ENCODE measurements at regions not wholly inside any gene's neighbourhood (a gene's known extent, or its start where the extent isn't known, plus 50 kb on each side); places are given as distances from the start of the nearest gene placed in this dataset.
A peak's percentile ranks its signal among the peaks of the same experiment; 100 is the strongest.
"Not testable (repeated sequence)": the region's sequence is repeated elsewhere in the genome, so short reads cannot be mapped to it uniquely, and the experiment has no call there.

DNA sequence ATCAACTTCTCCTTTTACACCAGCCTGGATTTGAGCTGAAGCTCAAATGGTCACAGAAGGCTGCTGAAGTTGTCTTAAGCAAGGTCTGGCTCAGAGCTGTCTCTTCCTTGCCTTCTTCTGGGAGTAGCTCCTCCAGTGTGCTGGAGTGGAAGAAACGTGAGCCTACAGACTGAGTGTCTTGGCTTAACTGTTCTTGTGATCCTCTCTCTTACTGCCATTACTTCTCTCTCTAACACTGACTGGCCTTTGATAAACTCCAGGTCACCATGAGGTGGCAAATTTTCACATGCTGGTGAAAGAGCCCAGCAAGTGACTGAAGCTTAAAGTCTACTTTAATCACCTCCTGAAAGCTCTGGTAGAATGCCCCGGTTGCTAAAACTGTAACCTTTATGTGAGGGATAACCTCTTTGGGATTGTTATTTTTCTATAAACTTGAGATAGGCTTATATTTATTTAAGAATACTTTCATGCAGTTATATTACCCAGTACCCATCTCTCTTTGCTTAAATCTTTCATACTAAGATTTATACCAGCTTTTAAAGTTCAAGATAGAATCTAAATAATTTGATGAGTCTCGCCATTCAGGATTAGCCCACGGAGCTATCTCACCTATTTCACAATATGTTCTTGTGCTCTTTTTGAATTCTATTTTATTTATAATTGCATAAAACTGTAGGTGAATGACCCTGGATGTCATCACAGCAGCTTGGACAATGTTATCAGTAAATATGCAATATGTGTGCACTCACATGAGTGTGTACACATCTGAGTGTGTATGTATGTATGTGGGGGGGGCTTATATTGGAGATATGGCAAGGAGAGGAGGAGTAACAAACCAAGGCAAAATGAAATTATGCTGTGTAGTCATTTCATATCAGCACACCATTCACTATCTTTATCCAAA, 924.0 kb downstream of the LTN1 start:
- ATAC-seq (ENCODE audit: low FRiP score) (no peak), DNase-seq (no peak)
- no peaks in the 10 kb centered on the region for H3K27me3 ChIP-seq (ENCODE audit: control insufficient read depth in 1 of 2, insufficient read depth in 2 of 2, low read length in 1 of 2)
- H3K27ac ChIP-seq (ENCODE audit: low read depth in 1 of 2, low read length in 2 of 2): no peak overlapping the region
- no peaks in the 10 kb centered on the region for H3K9me3 ChIP-seq (ENCODE audit: control insufficient read depth, low read length)
- WGBS, 2 donors: 49 to 62% methylated on average over 4 of the region's 4 CpGs
- no peaks in the 10 kb centered on the region for H3K4me1 ChIP-seq (ENCODE audit: control insufficient read depth in 1 of 2, insufficient read depth in 2 of 2, low read length in 2 of 2)
- no peak overlapping the region for H3K4me3 ChIP-seq (ENCODE audit: low read length in 2 of 2)
- intact Hi-C loops (cut with DNase I): loop anchor here in 1 of 2 donors (10.0 kb wide), 1 partner anchor 676 kb away; no protein-coding TSS in a partner anchor
- no peaks in the 10 kb centered on the region for H3K36me3 ChIP-seq (ENCODE audit: control insufficient read depth in 1 of 2, insufficient read depth in 2 of 2, low read length in 1 of 2)

- 33 to 38% methylated on average over 7 of the region's 7 CpGs for WGBS, 2 donors
- DNase-seq: no peak
Observed at GRCh38 chr21:28066596-28067387, 925.9 kb downstream of the LTN1 start.

DNA sequence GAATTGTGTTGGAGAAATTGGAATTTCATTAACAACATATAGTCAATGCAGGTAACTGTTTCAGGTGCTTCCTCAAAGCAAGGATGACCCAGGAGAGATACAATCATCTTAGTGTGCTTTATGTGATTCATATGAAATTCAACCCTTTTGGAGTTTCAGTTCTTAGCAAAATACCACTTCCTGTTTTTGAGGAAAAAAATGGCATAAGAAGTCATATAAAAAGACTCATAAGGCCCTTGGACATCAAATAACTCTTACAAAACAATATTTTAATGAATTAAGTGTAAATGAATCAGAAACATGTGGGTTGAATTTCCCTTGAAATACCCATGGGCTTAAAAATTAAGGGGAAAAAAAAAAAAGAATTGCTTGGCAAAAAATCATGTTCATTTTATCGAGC, 926.6 kb downstream of the LTN1 start:
- WGBS, 2 donors: 12 to 35% methylated on average over 1 of the region's 1 CpG
- ATAC-seq (ENCODE audit: low FRiP score) (no peak), DNase-seq (no peak)
- H3K27ac ChIP-seq (ENCODE audit: low read depth in 1 of 2, low read length in 2 of 2): no peak overlapping the region
- H3K4me1 ChIP-seq (ENCODE audit: control insufficient read depth in 1 of 2, insufficient read depth in 2 of 2, low read length in 2 of 2): no peaks in the 10 kb centered on the region
- intact Hi-C loops (cut with DNase I): loop anchor here in 1 of 2 donors (10.0 kb wide), 1 partner anchor 679 kb away; no protein-coding TSS in a partner anchor
- H3K9me3 ChIP-seq (ENCODE audit: control insufficient read depth, low read length): no peaks in the 10 kb centered on the region
- H3K27me3 ChIP-seq (ENCODE audit: control insufficient read depth in 1 of 2, insufficient read depth in 2 of 2, low read length in 1 of 2): no peaks in the 10 kb centered on the region
- H3K36me3 ChIP-seq (ENCODE audit: control insufficient read depth in 1 of 2, insufficient read depth in 2 of 2, low read length in 1 of 2): no peaks in the 10 kb centered on the region
- no peak overlapping the region for H3K4me3 ChIP-seq (ENCODE audit: low read length in 2 of 2)

More at GRCh38 chr21:28066596-28067387, 925.9 kb downstream of the LTN1 start:
- Histone ChIP-seq H3K4me3 (ENCODE audit: low read length in 2 of 2) (no peak overlapping the region), H3K36me3 (ENCODE audit: control insufficient read depth in 1 of 2, insufficient read depth in 2 of 2, low read length in 1 of 2) (no peaks in the 10 kb centered on the region), H3K9me3 (ENCODE audit: control insufficient read depth, low read length) (no peaks in the 10 kb centered on the region), H3K27ac (ENCODE audit: low read depth in 1 of 2, low read length in 2 of 2) (no peak overlapping the region), H3K27me3 (ENCODE audit: control insufficient read depth in 1 of 2, insufficient read depth in 2 of 2, low read length in 1 of 2) (no peaks in the 10 kb centered on the region), H3K4me1 (ENCODE audit: control insufficient read depth in 1 of 2, insufficient read depth in 2 of 2, low read length in 2 of 2) (no peaks in the 10 kb centered on the region)
- ATAC-seq (ENCODE audit: low FRiP score): no peak
- intact Hi-C loops (cut with DNase I): loop anchor here in 1 of 2 donors (10.0 kb wide), 1 partner anchor 678 kb away; no protein-coding TSS in a partner anchor

DNA sequence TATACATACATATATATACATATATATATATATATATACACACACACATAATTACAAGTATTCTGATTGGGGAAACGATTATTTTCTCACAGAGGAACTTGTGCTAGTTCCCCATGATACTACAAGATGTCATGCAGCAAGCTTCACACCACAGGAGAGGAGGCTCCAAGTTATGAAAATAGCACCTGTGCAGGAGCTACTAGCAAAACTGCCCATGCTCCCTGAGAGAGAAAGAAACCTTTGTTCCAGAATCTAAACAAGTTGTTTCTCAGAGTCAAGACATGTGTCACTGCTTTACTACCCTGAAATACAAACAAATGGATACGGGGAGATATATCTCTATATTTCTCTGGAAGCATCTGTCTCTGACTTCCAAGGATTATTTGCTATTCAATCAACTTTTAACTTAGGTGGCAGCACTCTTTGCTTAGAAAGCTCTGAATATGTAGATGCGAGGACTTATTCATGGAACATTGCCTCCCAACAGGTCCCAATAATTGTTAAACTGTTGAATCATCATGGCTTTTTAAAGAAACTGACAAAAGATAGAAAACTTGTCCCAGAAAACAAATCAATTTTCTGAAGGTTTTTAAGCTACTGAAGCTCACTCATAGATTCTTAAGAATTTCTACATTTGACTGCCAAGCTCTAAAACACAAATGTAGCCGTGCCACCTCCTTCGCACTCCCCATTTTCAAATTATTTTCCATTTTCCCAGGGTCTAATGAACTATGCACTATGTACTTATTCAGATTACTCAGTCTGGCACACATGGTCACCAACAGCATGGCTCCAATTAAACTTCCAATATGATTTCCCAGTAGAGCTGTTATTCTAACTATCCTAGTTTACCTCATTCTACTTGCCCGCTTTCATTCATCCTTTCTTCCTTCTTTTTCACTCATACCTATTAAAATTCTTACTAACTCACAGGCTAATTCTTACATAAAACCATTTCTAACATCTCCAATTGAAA, 929.1 kb downstream of the LTN1 start:
- no peaks in the 10 kb centered on the region for H3K9me3 ChIP-seq (ENCODE audit: control insufficient read depth, low read length)
- WGBS, 2 donors: 92 to 94% methylated on average over 6 of the region's 6 CpGs
- ATAC-seq (ENCODE audit: low FRiP score): no peak
- H3K4me3 ChIP-seq (ENCODE audit: low read length in 2 of 2): no peak overlapping the region
- H3K27me3 ChIP-seq (ENCODE audit: control insufficient read depth in 1 of 2, insufficient read depth in 2 of 2, low read length in 1 of 2): no peaks in the 10 kb centered on the region
- H3K36me3 ChIP-seq (ENCODE audit: control insufficient read depth in 1 of 2, insufficient read depth in 2 of 2, low read length in 1 of 2): no peaks in the 10 kb centered on the region
- no peak overlapping the region for H3K27ac ChIP-seq (ENCODE audit: low read depth in 1 of 2, low read length in 2 of 2)
- no peak for DNase-seq
- no peaks in the 10 kb centered on the region for H3K4me1 ChIP-seq (ENCODE audit: control insufficient read depth in 1 of 2, insufficient read depth in 2 of 2, low read length in 2 of 2)
- intact Hi-C loops (cut with DNase I): loop anchor here in 1 of 2 donors (10.0 kb wide), 1 partner anchor 681 kb away; no protein-coding TSS in a partner anchor

DNA sequence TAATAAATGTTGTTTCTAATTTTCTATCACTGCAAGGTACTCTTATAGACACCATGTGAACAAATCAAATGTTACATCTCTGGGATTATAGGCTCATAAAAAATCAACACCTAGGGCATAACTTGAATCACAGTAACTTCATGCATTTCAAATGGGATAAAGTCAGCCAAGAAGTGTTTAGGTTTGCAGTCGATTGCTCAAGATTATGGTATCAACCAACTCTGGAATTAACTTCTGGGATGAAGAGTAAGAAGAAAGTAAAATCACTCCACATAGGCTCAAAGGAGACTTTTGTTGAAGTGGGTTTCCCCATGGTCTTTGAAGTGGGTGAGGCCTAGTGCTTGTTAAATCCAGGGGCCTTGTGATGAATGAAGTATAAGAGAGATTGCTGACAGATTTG, 939.7 kb downstream of the LTN1 start:
- not testable (repeated sequence) for DNase-seq; H3K9me3 ChIP-seq (ENCODE audit: control insufficient read depth, low read length); H3K4me3 ChIP-seq (ENCODE audit: low read length in 2 of 2); ATAC-seq (ENCODE audit: low FRiP score); H3K36me3 ChIP-seq (ENCODE audit: control insufficient read depth in 1 of 2, insufficient read depth in 2 of 2, low read length in 1 of 2); H3K4me1 ChIP-seq (ENCODE audit: control insufficient read depth in 1 of 2, insufficient read depth in 2 of 2, low read length in 2 of 2); H3K27ac ChIP-seq (ENCODE audit: low read depth in 1 of 2, low read length in 2 of 2); H3K27me3 ChIP-seq (ENCODE audit: control insufficient read depth in 1 of 2, insufficient read depth in 2 of 2, low read length in 1 of 2)
- 39% methylated on average over 1 of the region's 1 CpG for WGBS, 2 donors
- intact Hi-C loops (cut with DNase I): loop anchor here (5.0 to 10.0 kb wide), 2 partner anchors 1206 to 1208 kb away; partner anchors contain the start of gene ADAMTS1 (in 2 of the 2)

DNA sequence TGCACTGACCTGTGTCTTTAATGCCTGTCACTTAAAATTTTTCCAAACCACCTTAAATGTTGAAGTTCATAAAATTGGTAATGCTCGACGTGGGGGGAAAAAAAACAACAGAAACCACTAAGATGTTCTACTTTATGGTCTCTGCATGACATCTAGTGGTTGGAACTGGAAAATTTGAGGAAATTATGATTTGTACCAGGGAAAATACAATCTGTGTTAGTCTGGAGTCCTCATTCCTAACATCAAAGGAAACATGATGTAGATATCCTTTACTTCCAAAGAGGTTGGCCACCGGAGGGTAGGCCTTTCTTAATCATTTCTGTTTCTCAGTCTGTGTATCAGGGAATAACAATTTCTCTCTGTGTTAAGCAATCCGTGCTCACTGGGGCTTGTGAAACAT, 941.0 kb downstream of the LTN1 start:
- not testable (repeated sequence) for H3K4me1 ChIP-seq (ENCODE audit: control insufficient read depth in 1 of 2, insufficient read depth in 2 of 2, low read length in 2 of 2); H3K27me3 ChIP-seq (ENCODE audit: control insufficient read depth in 1 of 2, insufficient read depth in 2 of 2, low read length in 1 of 2); H3K27ac ChIP-seq (ENCODE audit: low read depth in 1 of 2, low read length in 2 of 2); H3K4me3 ChIP-seq (ENCODE audit: low read length in 2 of 2); DNase-seq; H3K36me3 ChIP-seq (ENCODE audit: control insufficient read depth in 1 of 2, insufficient read depth in 2 of 2, low read length in 1 of 2); H3K9me3 ChIP-seq (ENCODE audit: control insufficient read depth, low read length)
- ATAC-seq (ENCODE audit: low FRiP score): peak; percentile 74
- 15 to 18% methylated on average over 4 of the region's 4 CpGs for WGBS, 2 donors
- intact Hi-C loops (cut with DNase I): loop anchor here (5.0 to 10.0 kb wide), 2 partner anchors 1204 to 1207 kb away; partner anchors contain the start of gene ADAMTS1 (in 2 of the 2)

GRCh38 chr21:28035692-28036091, 957.0 kb downstream of the LTN1 start:
- H3K27ac ChIP-seq (ENCODE audit: low read depth in 1 of 2, low read length in 2 of 2): not testable (repeated sequence)

GRCh38 chr21:28034916-28035315, 957.8 kb downstream of the LTN1 start:
- WGBS, 2 donors: 38 to 89% methylated on average over 2 of the region's 2 CpGs
- H3K4me1 ChIP-seq (ENCODE audit: control insufficient read depth in 1 of 2, insufficient read depth in 2 of 2, low read length in 2 of 2); H3K4me3 ChIP-seq (ENCODE audit: low read length in 2 of 2); H3K27me3 ChIP-seq (ENCODE audit: control insufficient read depth in 1 of 2, insufficient read depth in 2 of 2, low read length in 1 of 2); DNase-seq; ATAC-seq (ENCODE audit: low FRiP score); intact Hi-C loops (cut with DNase I); H3K36me3 ChIP-seq (ENCODE audit: control insufficient read depth in 1 of 2, insufficient read depth in 2 of 2, low read length in 1 of 2); H3K27ac ChIP-seq (ENCODE audit: low read depth in 1 of 2, low read length in 2 of 2); H3K9me3 ChIP-seq (ENCODE audit: control insufficient read depth, low read length): not testable (repeated sequence)

More at GRCh38 chr21:28035692-28036091, 957.0 kb downstream of the LTN1 start:
- ATAC-seq (ENCODE audit: low FRiP score); H3K4me3 ChIP-seq (ENCODE audit: low read length in 2 of 2); H3K4me1 ChIP-seq (ENCODE audit: control insufficient read depth in 1 of 2, insufficient read depth in 2 of 2, low read length in 2 of 2); H3K9me3 ChIP-seq (ENCODE audit: control insufficient read depth, low read length); DNase-seq; H3K27me3 ChIP-seq (ENCODE audit: control insufficient read depth in 1 of 2, insufficient read depth in 2 of 2, low read length in 1 of 2); intact Hi-C loops (cut with DNase I); H3K36me3 ChIP-seq (ENCODE audit: control insufficient read depth in 1 of 2, insufficient read depth in 2 of 2, low read length in 1 of 2): not testable (repeated sequence)
